VCaP (cell line): ENCODE measurements at regions not wholly inside any gene's neighbourhood (a gene's known extent, or its start where the extent isn't known, plus 50 kb on each side); places are given as distances from the start of the nearest gene placed in this dataset.

ENCODE experiments used
- H3K27ac ChIP-seq: fragments of 450-650 bp; 2 replicates; pipeline ENCODE4 v1.5.1; 2017
- TF ChIP-seq, protein P1 (sequence below): fragments of 450-650 bp; conservative IDR thresholded peaks from 2 replicates; pipeline ENCODE4 v1.5.1; 2017; ENCODE audit warnings: mild to moderate bottlenecking, moderate library complexity

DNA sequence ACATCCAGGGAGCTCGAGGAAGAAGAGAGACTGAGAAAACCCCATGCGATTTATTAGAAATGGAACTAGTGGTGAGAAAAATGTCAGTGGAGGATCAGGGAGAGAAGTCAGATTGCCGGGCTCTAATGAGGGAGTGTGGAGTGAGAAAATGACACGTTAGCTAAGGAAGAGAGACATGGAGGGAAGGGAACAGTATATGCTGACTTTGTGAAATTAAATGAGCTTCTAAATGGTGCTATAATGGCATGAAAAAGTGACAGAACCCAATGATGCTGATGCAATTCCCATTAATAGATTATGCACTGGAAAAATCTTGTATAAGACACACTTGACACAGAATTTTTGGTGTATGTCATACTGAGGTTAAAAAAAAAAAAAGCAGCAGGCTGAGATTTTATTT lies 112.6 kb downstream of the HSPH1 start:
- H3K27ac ChIP-seq = no peak overlapping the region
- TF ChIP-seq, protein P1, sequence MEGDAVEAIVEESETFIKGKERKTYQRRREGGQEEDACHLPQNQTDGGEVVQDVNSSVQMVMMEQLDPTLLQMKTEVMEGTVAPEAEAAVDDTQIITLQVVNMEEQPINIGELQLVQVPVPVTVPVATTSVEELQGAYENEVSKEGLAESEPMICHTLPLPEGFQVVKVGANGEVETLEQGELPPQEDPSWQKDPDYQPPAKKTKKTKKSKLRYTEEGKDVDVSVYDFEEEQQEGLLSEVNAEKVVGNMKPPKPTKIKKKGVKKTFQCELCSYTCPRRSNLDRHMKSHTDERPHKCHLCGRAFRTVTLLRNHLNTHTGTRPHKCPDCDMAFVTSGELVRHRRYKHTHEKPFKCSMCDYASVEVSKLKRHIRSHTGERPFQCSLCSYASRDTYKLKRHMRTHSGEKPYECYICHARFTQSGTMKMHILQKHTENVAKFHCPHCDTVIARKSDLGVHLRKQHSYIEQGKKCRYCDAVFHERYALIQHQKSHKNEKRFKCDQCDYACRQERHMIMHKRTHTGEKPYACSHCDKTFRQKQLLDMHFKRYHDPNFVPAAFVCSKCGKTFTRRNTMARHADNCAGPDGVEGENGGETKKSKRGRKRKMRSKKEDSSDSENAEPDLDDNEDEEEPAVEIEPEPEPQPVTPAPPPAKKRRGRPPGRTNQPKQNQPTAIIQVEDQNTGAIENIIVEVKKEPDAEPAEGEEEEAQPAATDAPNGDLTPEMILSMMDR = no peak

DNA sequence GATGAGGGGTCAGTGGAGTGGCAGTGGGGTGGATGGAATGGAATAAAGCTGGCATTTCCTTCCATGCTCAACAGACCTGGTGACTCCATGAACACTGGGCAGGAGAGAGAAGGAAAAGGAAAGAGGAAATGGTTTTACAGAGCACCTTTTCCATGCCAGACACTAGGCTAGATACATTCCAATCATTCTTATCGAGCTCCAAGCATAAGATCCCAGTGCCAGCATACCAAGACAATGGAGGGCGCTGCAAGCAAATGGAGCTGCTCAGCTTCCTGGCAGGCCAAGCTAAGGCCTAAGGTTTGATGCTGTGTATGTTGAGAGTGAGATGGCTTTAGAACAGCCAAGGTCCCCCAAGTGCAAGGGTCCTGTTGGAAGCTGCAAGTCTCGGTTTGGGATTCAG lies 113.2 kb downstream of the HSPH1 start:
- TF ChIP-seq, protein P1 = no peak
- no peak overlapping the region for H3K27ac ChIP-seq

DNA sequence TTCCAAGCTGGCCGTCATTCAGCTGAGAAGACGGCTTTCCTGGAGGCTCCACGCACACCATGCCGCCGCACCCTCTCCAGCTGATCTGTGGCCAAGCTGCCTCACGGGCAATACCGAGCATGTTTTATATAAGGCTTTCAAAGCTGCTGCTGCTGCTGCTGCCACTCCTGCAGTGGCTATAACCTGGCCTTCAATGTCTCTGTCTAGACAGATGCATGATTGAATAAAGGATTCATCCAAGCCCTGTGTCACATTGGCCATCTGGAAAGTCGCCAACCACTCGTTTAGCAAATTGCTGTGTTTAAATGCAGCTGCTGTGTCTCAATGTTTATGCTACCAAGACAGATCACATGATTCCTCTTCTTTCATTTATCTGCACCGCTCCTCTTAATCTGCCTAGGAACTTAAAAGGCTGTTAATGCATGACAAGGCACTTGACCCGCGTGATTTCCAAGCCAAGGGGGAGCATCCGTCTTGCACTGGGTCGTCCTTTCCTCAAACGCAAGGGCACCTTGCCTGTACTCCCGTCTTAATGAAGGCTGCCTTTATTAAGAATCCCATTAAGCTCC lies 114.3 kb downstream of the TEX26 start:
- H3K27ac ChIP-seq = no peak overlapping the region
- TF ChIP-seq, protein P1 = no peak

DNA sequence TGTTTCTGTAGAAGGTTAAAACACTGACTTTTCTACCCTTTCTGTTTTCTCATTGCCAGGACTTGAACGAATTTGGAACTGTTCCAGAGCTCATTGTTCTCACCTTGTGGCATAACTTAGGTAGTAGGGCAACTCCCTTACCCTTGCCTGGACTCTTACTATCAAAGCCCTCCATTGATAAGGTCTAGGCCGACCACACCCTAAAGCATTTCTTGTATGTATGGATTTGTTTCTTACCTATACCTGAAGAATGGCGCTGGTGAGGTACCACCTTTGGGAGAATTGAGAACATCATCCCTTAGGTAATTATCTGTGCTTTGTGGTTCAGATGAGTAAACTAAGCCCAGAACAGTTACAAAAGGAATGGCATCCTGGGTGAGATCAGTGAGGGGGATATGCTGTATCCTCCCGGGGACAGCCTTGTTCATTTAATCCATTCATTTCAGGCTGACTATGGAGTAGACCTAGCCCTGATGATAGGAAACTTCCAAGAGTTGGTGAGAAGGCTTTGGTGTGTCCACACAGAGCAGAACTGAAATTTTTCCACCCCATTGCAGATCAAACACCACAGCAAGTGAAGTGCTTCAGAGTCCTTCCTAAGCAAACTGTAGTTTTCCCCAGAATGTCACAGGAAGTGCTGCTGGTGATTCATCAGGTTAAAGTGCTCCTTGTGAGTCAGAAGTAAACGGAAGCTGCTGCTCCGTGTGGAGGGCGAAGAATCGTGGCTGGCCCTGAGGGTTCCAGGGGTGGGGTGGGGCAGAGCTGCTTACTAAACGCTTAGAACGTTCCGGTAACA lies 113.0 kb downstream of the TEX26 start:
- H3K27ac ChIP-seq = 0 out of 2 replicates have a peak overlapping the region, but pooled peaks have one; percentile 9

DNA sequence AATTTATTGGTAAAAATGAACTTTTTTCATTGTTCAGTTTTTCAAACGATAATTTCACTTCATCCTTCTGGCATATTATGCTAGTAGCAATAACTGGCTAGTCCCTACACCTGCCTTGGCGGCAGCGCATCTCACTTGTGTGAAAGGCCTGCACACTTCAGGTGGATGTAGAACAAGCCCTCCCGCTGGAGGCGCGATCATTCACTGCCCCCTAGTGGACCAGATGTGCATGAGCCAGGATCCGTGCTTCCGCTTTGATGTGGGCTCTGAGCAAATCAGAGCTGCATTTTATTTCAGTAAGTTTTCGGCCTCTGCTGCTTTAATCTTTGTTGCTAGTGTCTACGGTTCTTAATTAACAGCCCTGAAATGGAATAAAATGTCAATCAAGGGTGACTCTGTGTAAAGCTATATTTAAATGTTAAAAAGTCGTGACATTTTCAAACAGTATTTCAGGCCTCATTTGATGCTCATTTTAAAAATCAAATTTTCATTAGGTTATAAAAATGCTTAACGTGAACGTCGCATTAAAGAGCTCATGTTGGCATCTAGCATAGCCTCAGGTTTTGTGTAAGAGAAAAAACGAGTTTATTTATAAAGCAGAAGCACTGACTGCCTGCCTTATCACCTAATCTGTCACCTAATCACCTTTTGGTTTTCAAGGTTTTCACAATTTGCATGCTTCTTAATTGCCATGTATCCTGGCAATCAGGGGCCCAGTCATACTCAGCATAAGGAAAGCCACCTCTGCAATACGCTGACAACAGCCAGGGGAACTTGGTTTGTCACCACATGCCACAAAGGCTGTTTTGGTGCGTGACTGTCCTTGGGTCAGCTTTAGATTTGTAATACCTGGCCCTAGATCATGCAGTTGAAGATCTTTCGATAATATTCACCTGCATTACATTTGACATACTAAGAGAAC lies 112.2 kb downstream of the TEX26 start:
- TF ChIP-seq, protein P1 = peak; percentile 96
- H3K27ac ChIP-seq = 0 out of 2 replicates have a peak overlapping the region, but pooled peaks have one; percentile 9

More for the DNA sequence above, 113.0 kb downstream of the TEX26 start:
- TF ChIP-seq, protein P1 = no peak

DNA sequence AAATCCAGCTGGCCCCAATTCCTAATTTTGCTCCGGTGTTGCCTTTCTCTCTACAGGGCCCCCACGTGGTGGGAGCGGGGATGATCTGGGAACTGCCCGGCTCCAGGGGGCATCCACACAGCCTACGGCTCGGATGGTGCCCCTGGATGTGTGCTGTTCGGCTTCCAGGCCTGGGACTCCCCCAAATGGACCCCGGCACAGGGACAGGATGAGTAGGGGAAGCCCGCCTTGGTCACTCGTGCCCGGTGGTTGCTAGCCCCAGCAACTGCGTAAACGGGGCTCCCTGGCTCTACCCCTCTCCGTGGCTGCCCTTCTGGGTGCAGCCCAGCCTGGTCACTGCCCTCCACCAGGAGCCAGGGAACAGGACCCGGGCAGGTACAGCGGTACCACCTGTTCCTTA lies 111.5 kb downstream of the TEX26 start:
- H3K27ac ChIP-seq = no peak overlapping the region
- TF ChIP-seq, protein P1 = no peak
